ENCODE measurements at regions not wholly inside any gene's neighbourhood (a gene's known extent, or its start where the extent isn't known, plus 50 kb on each side); places are given as distances from the start of the nearest gene placed in this dataset.

DNA sequence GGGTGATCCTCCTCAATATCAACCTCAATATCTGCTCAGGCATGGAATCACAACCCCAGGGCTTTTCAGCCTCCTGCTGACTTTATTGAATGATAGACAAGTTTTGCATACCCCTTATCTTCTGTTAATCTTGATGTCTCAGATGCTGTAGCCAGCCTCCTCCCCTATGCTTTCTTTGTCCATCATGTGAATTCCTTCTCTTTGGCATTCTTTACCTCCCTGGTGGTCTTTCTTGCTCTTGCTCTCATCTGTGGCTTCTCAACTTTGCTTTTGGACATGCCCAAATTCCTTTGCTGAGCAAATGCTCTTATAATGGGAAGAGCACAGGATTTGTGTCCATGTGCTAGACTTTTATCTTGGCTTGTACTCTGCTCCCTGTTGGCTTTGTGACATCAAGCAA is 73.4 kb upstream of the FAM13C start:
- no peak for TF ChIP-seq ZNF274 (IDR thresholded peaks at IDR 0.05; ENCODE audit: low read depth, low read length)
- no peak for TF ChIP-seq YY1 (IDR thresholded peaks at IDR 0.05; ENCODE audit: insufficient read depth, insufficient read length)
- no peak for TF ChIP-seq SUZ12 (IDR thresholded peaks at IDR 0.05; ENCODE audit: extremely low read depth, insufficient read depth, insufficient read length)
